GM12878 (cell line): ENCODE measurements at regions not wholly inside any gene's neighbourhood (a gene's known extent, or its start where the extent isn't known, plus 50 kb on each side); places are given as distances from the start of the nearest gene placed in this dataset.

Experiments used
- ATAC-seq: fragments of 200-7000 bp; cut with Tn5 transposase; 3 replicates; pipeline ENCODE4 v1.9.1; 2020; ENCODE audit warnings: mild to moderate bottlenecking, moderate library complexity
- BruUV-seq: library from RNA; stranded (reverse); fragments of 400-500 nt; replicated peaks from 2 replicates; lab custom pipeline; 2021; lab: Mats Ljungman, UMichigan
- CTCF ChIA-PET: fragments of 300-600 bp; sonication (Branson Sonifier 250); formaldehyde crosslinking; extraction: SDS; loops from one replicate; lab custom pipeline; 2021; ENCODE audit warnings: inconsistent platforms; lab: Yijun Ruan, JAX
- POLR2A ChIA-PET: fragments of 350-600 bp; formaldehyde crosslinking; extraction: SDS; loops from one replicate; lab custom pipeline; 2021; ENCODE audit warnings: inconsistent platforms; lab: Charles Lee
- RAD21 ChIA-PET: fragments of 300-600 bp; sonication (Branson Sonifier 250); formaldehyde crosslinking; loops from one replicate; lab custom pipeline; 2023; ENCODE audit warnings: antibody characterized with exemption; ENCODE audit not compliant: unreplicated experiment; lab: Charles Lee
- SMC1A ChIA-PET: fragments of 300-600 bp; sonication (Branson Sonifier 250); formaldehyde crosslinking; loops from one replicate; lab custom pipeline; 2023; ENCODE audit not compliant: unreplicated experiment, uncharacterized antibody; lab: Charles Lee
- DNase-seq: peaks from one replicate; pipeline ENCODE4 v3.0.0-alpha.2; 2011; ENCODE audit warnings: low read depth, low spot score
- FAIRE-seq: peaks from 3 replicates; lab custom pipeline; 2011; peaks lifted over from hg19 to GRCh38; lab: Jason Lieb, UNC
- H2AFZ ChIP-seq: 2 replicates; pipeline ENCODE4 v1.6.0; 2011; ENCODE audit warnings: low read depth, low read length, control low read depth; ENCODE audit not compliant: control insufficient read depth
- H3K27ac ChIP-seq: 2 replicates; pipeline ENCODE4 v1.5.1; 2011; ENCODE audit warnings: control low read depth; ENCODE audit not compliant: control insufficient read depth, insufficient read depth
- H3K27me3 ChIP-seq, 2 experiments: replicated peaks in 1 of 2; 2 replicates each; pipeline versions ENCODE4 v1.6.0 to v1.6.1; 2011; ENCODE audit warnings: low read length in 1 of 2; ENCODE audit not compliant: control insufficient read depth in 2 of 2, insufficient read depth in 2 of 2
- H3K36me3 ChIP-seq, 2 experiments: 2 replicates each; pipeline ENCODE4 v1.5.1; 2011; ENCODE audit warnings: low read length in 1 of 2; ENCODE audit not compliant: control insufficient read depth in 2 of 2, insufficient read depth in 2 of 2
- H3K4me1 ChIP-seq: 2 replicates; pipeline ENCODE4 v1.6.1; 2011; ENCODE audit warnings: mild to moderate bottlenecking, low read length, moderate library complexity, mixed read lengths; ENCODE audit not compliant: control insufficient read depth, insufficient read depth
- H3K4me2 ChIP-seq: 2 replicates; pipeline ENCODE4 v1.6.0; 2011; ENCODE audit warnings: control low read depth; ENCODE audit not compliant: control insufficient read depth, insufficient read depth
- H3K4me3 ChIP-seq: fragments of 200-600 bp; sonication (generic); 2 replicates; pipeline ENCODE4 v1.5.1; 2016
- H3K79me2 ChIP-seq: 2 replicates; pipeline ENCODE4 v1.6.0; 2011; ENCODE audit warnings: low read length; ENCODE audit not compliant: control insufficient read depth, insufficient read depth
- H3K9ac ChIP-seq: 2 replicates; pipeline ENCODE4 v1.8.0; 2011; ENCODE audit warnings: low read length, control low read depth, mixed read lengths; ENCODE audit not compliant: control insufficient read depth, insufficient read depth
- H3K9me3 ChIP-seq: replicated peaks from 3 replicates; pipeline ENCODE4 v1.5.1; 2011; ENCODE audit warnings: mild to moderate bottlenecking, low read length; ENCODE audit not compliant: control insufficient read depth, insufficient read depth
- H4K20me1 ChIP-seq: 2 replicates; pipeline ENCODE4 v1.6.0; 2011; ENCODE audit not compliant: control insufficient read depth, insufficient read depth
- BACH1 ChIP-seq: fragments of 450-650 bp; IDR thresholded peaks from 2 replicates; pipeline ENCODE4 v1.6.1; 2017; ENCODE audit warnings: mild to moderate bottlenecking, borderline replicate concordance
- EZH2 ChIP-seq: IDR thresholded peaks from 2 replicates; pipeline ENCODE4 v1.6.1; 2012; ENCODE audit warnings: low read depth, mild to moderate bottlenecking, control low read depth, inconsistent platforms, low read length, borderline replicate concordance; ENCODE audit not compliant: control insufficient read depth
- FOS ChIP-seq: IDR thresholded peaks from 3 replicates; pipeline ENCODE4 v1.6.1; 2011; ENCODE audit warnings: borderline replicate concordance; ENCODE audit not compliant: insufficient read length; ENCODE audit errors: extremely low read depth
- KAT2A ChIP-seq: conservative IDR thresholded peaks from 2 replicates; pipeline ENCODE4 v1.6.1; 2011; ENCODE audit warnings: low read depth, low read length; ENCODE audit not compliant: control insufficient read depth
- NFYA ChIP-seq: IDR thresholded peaks from 2 replicates; pipeline ENCODE4 v1.6.1; 2011; ENCODE audit warnings: low read depth, mild to moderate bottlenecking, low read length, improper control_type of control experiment, borderline replicate concordance
- PAX8 ChIP-seq: fragments of 450-650 bp; IDR thresholded peaks from 2 replicates; pipeline ENCODE4 v1.6.1; 2017; ENCODE audit warnings: mild to moderate bottlenecking, moderate library complexity
- SMAD1 ChIP-seq: fragments of 450-650 bp; IDR thresholded peaks from 2 replicates; pipeline ENCODE4 v1.6.1; 2018; ENCODE audit warnings: mild to moderate bottlenecking, low read depth; ENCODE audit not compliant: partially characterized antibody
- SMARCA5 ChIP-seq: fragments of 450-650 bp; IDR thresholded peaks from 2 replicates; pipeline ENCODE4 v1.6.1; 2017; ENCODE audit warnings: mild to moderate bottlenecking
- SREBF1 ChIP-seq: IDR thresholded peaks from 2 replicates; pipeline ENCODE4 v1.6.1; 2012; ENCODE audit warnings: mild to moderate bottlenecking, low read length
- TBL1XR1 ChIP-seq: IDR thresholded peaks from 2 replicates; pipeline ENCODE4 v1.6.1; 2012; ENCODE audit warnings: low read depth, low read length, improper control_type of control experiment
- WGBS: methylation state at CpG from one replicate; pipeline ENCODE4 v1.1.6; 2016; ENCODE audit warnings: low lambda C conversion rate; ENCODE audit not compliant: insufficient replicate concordance, insufficient coverage; ENCODE audit errors: missing lambda C conversion rate; 5-methylcytosine and 5-hydroxymethylcytosine counted together
- in situ Hi-C: fragments of 300-500 bp; cut with MboI; formaldehyde crosslinking; loops from 9 replicates; pipeline ENCODE4 v1.14.3; 2018; ENCODE audit warnings: mixed read lengths
- intact Hi-C: fragments of 100-400 bp; cut with micrococcal nuclease; formaldehyde crosslinking; loops from one replicate; pipeline ENCODE4 v1.14.2; 2022; ENCODE audit not compliant: unreplicated experiment

DNA sequence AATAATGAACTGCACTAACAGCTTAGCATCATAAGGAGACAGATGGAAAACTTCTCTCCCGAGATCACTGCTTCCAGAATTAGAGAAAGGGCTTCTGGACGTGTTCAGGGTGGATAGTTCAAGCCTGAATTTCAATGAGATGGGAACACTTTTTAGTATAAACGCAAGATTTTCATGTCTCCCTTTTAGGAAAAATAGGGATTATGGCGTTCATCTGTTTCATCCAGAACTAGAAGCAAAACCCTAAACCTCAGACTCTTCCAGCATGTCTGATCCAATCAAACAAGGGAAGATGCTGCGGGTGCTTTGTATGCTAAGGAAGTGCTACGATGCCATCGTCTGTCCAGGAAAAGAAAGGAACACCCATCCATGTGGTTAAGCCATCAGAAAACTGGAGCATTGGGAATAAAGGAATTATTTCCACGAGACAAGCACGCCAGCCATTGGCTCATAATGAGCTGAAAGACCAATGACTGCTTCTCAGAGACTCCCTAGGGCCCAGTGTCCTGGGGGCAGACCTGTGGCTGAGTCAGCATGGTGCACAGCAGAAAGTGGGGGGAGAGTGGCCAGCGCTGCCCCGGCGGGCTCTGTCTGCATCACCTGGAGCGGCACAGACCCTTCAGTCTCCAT, 65.9 kb upstream of the AFF3 start:
- Histone ChIP-seq H3K4me1 (no peaks in the 10 kb centered on the region), H2AFZ (no peak overlapping the region), H3K79me2 (no peaks in the 10 kb centered on the region), H3K27ac (no peak overlapping the region), H3K4me2 (no peak overlapping the region), H3K9ac (no peak overlapping the region), H3K4me3 (no peak overlapping the region), H3K27me3 (no peaks in the 10 kb centered on the region; a peak in 1 of 4 replicates), H3K9me3 (no peaks in the 10 kb centered on the region), H4K20me1 (no peaks in the 10 kb centered on the region), H3K36me3 (no peaks in the 10 kb centered on the region)
- FAIRE-seq = no peak
- TF ChIP-seq KAT2A = no peak
- TF ChIP-seq SMAD1 = no peak
- no peak for TF ChIP-seq SREBF1
- no peak for TF ChIP-seq NFYA
- ChIA-PET RAD21 (no interaction called here), POLR2A (no interaction called here), CTCF (no interaction called here), SMC1A (no interaction called here)
- no TSS peak for BruUV-seq
- no peak for ATAC-seq
- WGBS = 46% methylated on average over 13 of the region's 13 CpGs
- in situ Hi-C loops = no loop called here
- intact Hi-C loops = no loop called here
- no peak for DNase-seq

DNA sequence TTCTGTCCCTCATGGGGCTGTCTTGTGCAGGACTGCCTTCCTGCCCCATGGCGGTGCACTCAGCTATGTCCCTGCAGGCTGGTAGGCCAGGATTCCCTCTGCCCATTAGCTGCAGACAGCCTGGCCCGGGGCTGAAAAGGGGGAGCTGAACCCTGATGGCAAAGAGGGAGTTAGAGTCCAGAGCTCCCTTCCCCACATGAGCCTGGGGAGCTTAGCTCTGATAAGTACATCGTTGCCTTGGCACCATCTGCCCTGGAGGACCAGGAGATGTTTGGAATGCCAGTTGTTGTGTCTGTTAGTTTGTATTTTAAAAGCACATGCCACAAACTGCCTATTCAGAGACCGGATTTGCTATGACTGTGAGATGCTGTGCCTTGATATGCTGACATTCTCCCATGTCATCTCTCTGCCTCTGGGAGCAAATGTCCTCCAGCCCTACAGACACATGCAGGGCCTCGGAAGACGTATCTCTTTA, 65.1 kb upstream of the AFF3 start:
- H3K4me1 ChIP-seq = no peaks in the 10 kb centered on the region
- H3K9me3 ChIP-seq = no peaks in the 10 kb centered on the region
- DNase-seq = no peak
- TF ChIP-seq BACH1 (no peak), PAX8 (no peak), SMARCA5 (no peak), EZH2 (no peak), TBL1XR1 (no peak), FOS (no peak)
- H3K27ac ChIP-seq = no peak overlapping the region
- no peak overlapping the region for H3K9ac ChIP-seq
- CTCF ChIA-PET = interaction anchor here (1.0 kb wide), 1 partner anchor 9 kb away, joined by 3 read pairs; no protein-coding TSS in a partner anchor
- in situ Hi-C loops (no loop called here), intact Hi-C loops (no loop called here)
- WGBS = 40% methylated on average over 6 of the region's 6 CpGs
- no peaks in the 10 kb centered on the region for H4K20me1 ChIP-seq
- no peak for FAIRE-seq
- POLR2A ChIA-PET = no interaction called here
- H3K4me2 ChIP-seq = no peak overlapping the region
- SMC1A ChIA-PET = no interaction called here
- H3K36me3 ChIP-seq = no peaks in the 10 kb centered on the region
- H3K79me2 ChIP-seq = no peaks in the 10 kb centered on the region
- no peaks in the 10 kb centered on the region; a peak in 1 of 4 replicates for H3K27me3 ChIP-seq
- H2AFZ ChIP-seq = no peak overlapping the region
- RAD21 ChIA-PET = no interaction called here
- no TSS peak for BruUV-seq
- no peak overlapping the region for H3K4me3 ChIP-seq
- no peak for ATAC-seq
